OCI-LY1 (cell line): ENCODE measurements at regions not wholly inside any gene's neighbourhood (a gene's known extent, or its start where the extent isn't known, plus 50 kb on each side); places are given as distances from the start of the nearest gene placed in this dataset.
"Not testable (repeated sequence)": the region's sequence is repeated elsewhere in the genome, so short reads cannot be mapped to it uniquely, and the experiment has no call there.

Source experiments
- CTCF ChIP-seq: fragments of 200-600 bp; sonication (generic), shearing (Covaris generic); IDR thresholded peaks from 2 replicates; pipeline ENCODE4 v1.5.1; 2017; ENCODE audit warnings: mild to moderate bottlenecking, antibody characterized with exemption, low read length, moderate library complexity, mixed read lengths
- EZH2 ChIP-seq: fragments of 200-600 bp; sonication (generic), shearing (Covaris generic); IDR thresholded peaks from 2 replicates; pipeline ENCODE4 v1.8.0; 2017; ENCODE audit warnings: borderline replicate concordance, mixed run types, mild to moderate bottlenecking, antibody characterized with exemption, low read length, moderate library complexity, mixed read lengths

- TF ChIP-seq CTCF, EZH2: not testable (repeated sequence)
These were observed 244.8 kb downstream of the DAD1 start for GRCh38 chr14:22344209-22344608.
